ENCODE measurements at regions not wholly inside any gene's neighbourhood (a gene's known extent, or its start where the extent isn't known, plus 50 kb on each side); places are given as distances from the start of the nearest gene placed in this dataset.

GRCh38 chrX:11949291-11949690 lies 189.0 kb upstream of the FRMPD4 start:
- H3K4me3 ChIP-seq (ENCODE audit: low read length), result no peak overlapping the region
- no peak for DNase-seq (ENCODE audit: low read depth)
- TF ChIP-seq CTCF (conservative IDR thresholded peaks at IDR 0.05; ENCODE audit: low read length), result no peak

- no peak overlapping the region for H3K4me3 ChIP-seq (ENCODE audit: low read length)
- no peak for TF ChIP-seq CTCF (conservative IDR thresholded peaks at IDR 0.05; ENCODE audit: low read length)
- DNase-seq (ENCODE audit: low read depth), result peak; percentile 18
Observed at GRCh38 chrX:11952176-11952720, 186.0 kb upstream of the FRMPD4 start.

- TF ChIP-seq CTCF (conservative IDR thresholded peaks at IDR 0.05; ENCODE audit: low read length), result no peak
- no peak overlapping the region for H3K4me3 ChIP-seq (ENCODE audit: low read length)
- peak; percentile 86 for DNase-seq (ENCODE audit: low read depth)
Observed at GRCh38 chrX:11953615-11954014, 184.7 kb upstream of the FRMPD4 start.

- DNase-seq (ENCODE audit: low read depth), result peak; percentile 3
- no peak overlapping the region for H3K4me3 ChIP-seq (ENCODE audit: low read length)
- no peak for TF ChIP-seq CTCF (conservative IDR thresholded peaks at IDR 0.05; ENCODE audit: low read length)
Observed at GRCh38 chrX:11954176-11954575, 184.1 kb upstream of the FRMPD4 start.

GRCh38 chrX:11960031-11960430 lies 178.2 kb upstream of the FRMPD4 start:
- TF ChIP-seq CTCF (conservative IDR thresholded peaks at IDR 0.05; ENCODE audit: low read length), result no peak
- DNase-seq (ENCODE audit: low read depth), result no peak

GRCh38 chrX:11965436-11965835 lies 172.8 kb upstream of the FRMPD4 start:
- no peak overlapping the region for H3K4me3 ChIP-seq (ENCODE audit: low read length)
- no peak for TF ChIP-seq CTCF (conservative IDR thresholded peaks at IDR 0.05; ENCODE audit: low read length)

More at GRCh38 chrX:11960031-11960430, 178.2 kb upstream of the FRMPD4 start:
- no peak overlapping the region for H3K4me3 ChIP-seq (ENCODE audit: low read length)

GRCh38 chrX:11967986-11968869 lies 170.0 kb upstream of the FRMPD4 start:
- H3K4me3 ChIP-seq (ENCODE audit: low read length), result no peak overlapping the region
- DNase-seq (ENCODE audit: low read depth), result peak; percentile 29
- no peak for TF ChIP-seq CTCF (conservative IDR thresholded peaks at IDR 0.05; ENCODE audit: low read length)

More at GRCh38 chrX:11965436-11965835, 172.8 kb upstream of the FRMPD4 start:
- DNase-seq (ENCODE audit: low read depth), result no peak

All from AG10803 (cell line).